Kidney tubule cell (primary cell): ENCODE measurements at regions not wholly inside any gene's neighbourhood (a gene's known extent, or its start where the extent isn't known, plus 50 kb on each side); places are given as distances from the start of the nearest gene placed in this dataset.
A peak's percentile ranks its signal among the peaks of the same experiment; 100 is the strongest.

ENCODE experiments used
- DNase-seq: peaks from one replicate; pipeline ENCODE4 v3.0.0-alpha.2; 2018; ENCODE audit warnings: low spot score

GRCh38 chr3:167958141-167958540 lies 137.6 kb downstream of the GOLIM4 start:
- DNase-seq, result no peak

- DNase-seq, result no peak
Observed at GRCh38 chr3:167952969-167953368, 142.8 kb downstream of the GOLIM4 start.

GRCh38 chr3:167950212-167950611 lies 145.5 kb downstream of the GOLIM4 start:
- DNase-seq, result no peak

- DNase-seq, result peak; percentile 20
Observed at GRCh38 chr3:167941234-167941995, 154.3 kb downstream of the GOLIM4 start.

- no peak for DNase-seq
Observed at GRCh38 chr3:167940241-167940640, 155.5 kb downstream of the GOLIM4 start.

- no peak for DNase-seq
Observed at GRCh38 chr3:167938516-167938915, 157.2 kb downstream of the GOLIM4 start.

GRCh38 chr3:167936019-167936418 lies 159.7 kb downstream of the GOLIM4 start:
- DNase-seq, result no peak

- DNase-seq, result no peak
Observed at GRCh38 chr3:167930453-167930852, 165.3 kb downstream of the GOLIM4 start.

GRCh38 chr3:167929968-167930367 lies 165.8 kb downstream of the GOLIM4 start:
- no peak for DNase-seq

DNA sequence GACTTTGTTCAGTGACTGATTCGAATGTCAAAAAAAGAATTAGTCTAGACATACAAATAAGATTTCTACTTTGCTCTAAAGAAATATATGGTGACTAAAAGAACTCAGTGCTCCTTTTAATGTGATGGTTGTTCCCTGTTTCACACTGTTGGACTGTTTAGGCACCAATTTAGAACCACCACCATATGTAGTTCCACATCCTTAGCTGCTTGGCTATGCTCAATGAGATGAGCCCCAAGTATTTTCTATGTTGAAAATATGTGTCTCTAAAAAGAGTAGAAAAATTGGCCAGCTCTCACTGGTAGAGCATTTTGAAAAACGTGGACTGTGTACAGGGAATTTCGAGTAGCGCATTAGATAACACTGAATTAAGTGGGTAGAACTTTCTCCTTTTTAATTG lies 167.3 kb downstream of the GOLIM4 start:
- no peak for DNase-seq

DNA sequence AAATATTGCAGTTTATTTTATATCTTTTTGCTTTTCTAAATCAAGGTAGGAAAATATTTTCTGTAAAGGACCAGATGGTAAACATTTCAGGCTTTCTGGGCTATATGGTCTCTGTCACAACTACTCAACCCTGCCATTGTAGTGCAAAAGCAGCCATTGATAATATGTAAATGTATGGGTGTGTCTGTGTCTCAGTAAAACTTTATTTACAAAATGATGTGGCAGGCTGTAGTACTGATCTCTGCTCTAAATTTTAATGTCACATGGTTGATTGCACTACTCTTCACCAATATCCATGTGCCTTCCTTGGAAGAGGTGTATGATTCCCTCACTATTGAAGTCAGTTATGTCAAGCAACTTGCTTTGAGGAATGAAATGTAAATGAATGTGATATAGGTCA lies 175.0 kb downstream of the GOLIM4 start:
- no peak for DNase-seq

GRCh38 chr3:167919590-167919989 lies 176.1 kb downstream of the GOLIM4 start:
- no peak for DNase-seq

DNA sequence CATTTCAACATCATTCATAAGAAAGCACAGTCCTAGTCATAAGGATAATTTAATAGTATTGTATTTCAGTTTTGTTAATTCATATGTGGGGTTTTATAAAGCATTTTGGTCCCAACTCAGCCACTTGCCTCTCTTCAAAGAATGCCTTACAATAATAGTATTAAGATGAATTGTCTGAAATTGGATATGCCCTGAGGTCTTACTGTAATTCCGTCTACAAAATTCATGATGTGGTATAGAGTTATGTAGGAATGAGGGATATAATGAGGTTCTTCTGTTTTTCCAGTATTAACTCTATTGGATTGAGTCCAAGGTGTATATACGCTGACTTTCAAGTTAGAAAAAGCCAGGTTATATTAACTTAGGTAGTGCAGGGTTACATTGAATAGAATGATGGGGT lies 177.0 kb downstream of the GOLIM4 start:
- DNase-seq, result no peak

- DNase-seq, result no peak
Observed at GRCh38 chr3:167918008-167918596, 177.6 kb downstream of the GOLIM4 start.

DNA sequence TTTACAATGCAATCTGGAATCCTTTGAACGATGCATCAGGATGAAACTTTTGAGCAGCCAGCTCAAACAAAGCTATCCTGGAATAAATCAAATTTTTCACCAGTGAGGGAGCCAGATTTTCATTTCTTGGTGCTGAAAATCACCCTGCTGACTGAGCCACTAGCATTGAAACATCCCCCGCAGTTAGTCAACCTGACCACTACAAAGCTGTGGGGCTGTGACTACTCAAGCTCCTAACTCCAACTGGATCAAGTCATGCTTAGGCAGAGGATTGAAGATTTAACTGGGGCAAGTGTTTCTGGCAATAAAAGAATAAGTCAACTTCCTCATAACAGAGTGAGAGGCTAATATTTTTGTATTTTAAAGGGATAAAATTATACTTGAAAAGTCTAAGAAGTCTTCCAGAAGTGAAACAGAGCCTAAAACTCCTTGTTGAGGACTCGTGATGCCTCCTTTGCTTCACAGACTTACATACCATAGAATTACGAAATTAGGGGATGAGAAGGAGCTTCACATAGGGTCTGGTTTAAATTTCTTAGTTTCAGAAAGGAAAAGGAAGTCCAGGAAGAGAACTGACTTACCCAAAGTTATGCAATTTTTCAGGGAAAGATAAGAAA lies 177.8 kb downstream of the SERPINI1 start:
- DNase-seq, result peak; percentile 14

DNA sequence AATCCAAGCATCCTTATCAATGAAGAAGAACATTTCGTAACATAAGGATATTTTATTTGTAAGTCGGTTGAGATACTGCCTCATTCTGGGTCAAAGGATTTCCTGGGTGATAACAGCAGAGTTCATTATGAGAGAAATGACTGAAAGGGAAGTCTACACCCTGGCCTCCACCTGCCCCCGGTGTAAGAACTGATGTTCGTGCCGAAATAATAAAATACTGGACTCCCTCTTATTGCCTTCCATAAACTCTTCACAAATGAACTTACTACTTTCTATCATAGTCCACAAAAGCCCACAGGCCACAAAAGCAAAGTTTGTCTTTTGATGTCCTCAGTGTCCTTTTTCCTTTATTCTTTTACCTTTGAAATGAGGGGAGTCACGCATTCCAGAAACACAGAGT lies 174.4 kb downstream of the SERPINI1 start:
- DNase-seq, result no peak

DNA sequence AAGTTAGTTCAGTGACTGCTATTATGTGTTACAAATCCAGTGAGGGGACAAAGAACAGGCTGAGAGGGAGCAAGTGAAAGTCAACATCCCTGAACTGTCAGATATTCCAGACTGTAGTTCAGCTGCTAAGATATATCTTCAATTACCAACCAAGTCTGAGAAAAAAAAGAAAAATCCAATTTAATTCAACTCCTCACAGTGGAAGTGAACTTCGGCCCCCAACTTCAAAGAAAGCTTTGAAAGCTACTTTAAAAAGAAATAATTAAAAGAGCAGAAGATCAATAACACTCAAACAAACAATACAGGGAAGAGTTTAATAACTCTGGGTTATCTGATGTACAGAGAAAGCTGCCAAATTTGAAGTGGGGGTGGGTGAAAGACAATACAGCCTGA lies 174.0 kb downstream of the SERPINI1 start:
- no peak for DNase-seq

DNA sequence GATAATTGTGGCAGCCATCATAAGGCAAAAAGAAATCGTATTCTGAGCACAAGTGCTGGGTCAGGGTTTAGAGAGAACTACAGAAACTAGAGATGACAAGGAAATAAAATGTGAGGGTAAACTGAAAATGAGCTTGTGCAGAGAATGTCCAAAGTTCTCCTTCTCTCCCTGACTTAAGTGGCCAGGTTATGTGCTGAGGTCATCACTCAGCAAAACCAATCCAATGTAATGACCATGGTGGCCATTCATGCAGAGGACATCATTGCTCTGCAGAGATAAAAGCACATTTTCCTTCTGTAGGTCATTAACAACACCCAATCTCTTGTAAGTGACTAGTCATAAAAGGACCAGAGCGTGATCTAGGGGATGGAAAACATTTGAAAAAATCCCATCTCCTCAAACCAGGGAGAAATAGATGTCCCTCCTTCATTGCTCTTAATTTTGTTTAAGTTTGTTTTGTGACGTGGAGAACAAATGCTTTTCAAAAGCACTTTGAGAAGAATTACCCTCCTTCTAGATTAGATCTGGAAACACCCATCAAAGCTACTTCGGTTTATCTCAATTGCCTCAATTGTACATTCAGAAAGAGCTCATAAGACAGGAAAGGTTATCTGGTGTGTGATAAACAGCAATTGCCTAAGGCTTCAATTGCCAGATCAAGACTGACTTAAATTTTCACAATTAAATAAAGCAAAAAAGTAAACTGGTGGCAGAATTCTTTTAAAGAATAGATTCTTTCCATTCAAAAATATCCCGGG lies 173.4 kb downstream of the SERPINI1 start:
- DNase-seq, result no peak

- no peak for DNase-seq
Observed at GRCh38 chr3:167908221-167908620, 172.7 kb downstream of the SERPINI1 start.

GRCh38 chr3:167901138-167901537 lies 165.6 kb downstream of the SERPINI1 start:
- no peak for DNase-seq

DNA sequence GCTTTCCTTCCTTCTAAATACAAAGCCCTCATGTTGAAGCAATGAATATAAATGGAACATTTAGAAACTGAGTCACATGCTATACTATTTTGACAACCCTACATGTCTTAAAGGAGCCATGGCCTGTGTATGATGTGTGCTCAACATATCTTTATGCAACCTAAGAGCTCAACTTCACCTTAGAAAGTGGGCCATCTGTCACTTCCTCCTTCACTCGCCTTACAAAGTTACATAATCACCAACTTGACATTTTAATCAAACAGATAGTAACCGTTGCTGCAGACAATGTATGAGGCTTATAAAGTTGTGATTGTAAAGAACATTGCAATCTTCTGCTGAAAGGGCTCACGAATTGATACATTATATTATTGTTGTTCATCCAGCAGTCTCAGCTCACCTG lies 163.6 kb downstream of the SERPINI1 start:
- no peak for DNase-seq

- no peak for DNase-seq
Observed at GRCh38 chr3:167898091-167898490, 162.6 kb downstream of the SERPINI1 start.

- DNase-seq, result no peak
Observed at GRCh38 chr3:167895684-167896083, 160.2 kb downstream of the SERPINI1 start.
